ENCODE measurements at regions not wholly inside any gene's neighbourhood (a gene's known extent, or its start where the extent isn't known, plus 50 kb on each side); places are given as distances from the start of the nearest gene placed in this dataset.

GRCh38 chr2:125925891-125926546 lies 729.9 kb upstream of the GYPC start:
- TF ChIP-seq CTCF (IDR thresholded peaks at IDR 0.05; ENCODE audit: low read depth, low read length), result no peak
- H3K27ac ChIP-seq, result no peak overlapping the region
- H3K4me1 ChIP-seq (ENCODE audit: low read depth), result no peaks in the 10 kb centered on the region
- no peaks in the 10 kb centered on the region for H3K9me3 ChIP-seq (ENCODE audit: low read depth)
- H3K36me3 ChIP-seq, result no peaks in the 10 kb centered on the region
- no peaks in the 10 kb centered on the region for H3K27me3 ChIP-seq
- DNase-seq (ENCODE audit: low read depth in 1 of 2, low spot score in 1 of 2), result no peak
- no peak overlapping the region for H3K4me3 ChIP-seq

GRCh38 chr2:125935559-125935958 lies 720.4 kb upstream of the GYPC start:
- no peak for DNase-seq (ENCODE audit: low read depth in 1 of 2, low spot score in 1 of 2)
- TF ChIP-seq CTCF (IDR thresholded peaks at IDR 0.05; ENCODE audit: low read depth, low read length), result no peak
- no peak overlapping the region for H3K27ac ChIP-seq
- no peak overlapping the region for H3K4me3 ChIP-seq
- H3K9me3 ChIP-seq (ENCODE audit: low read depth), result no peaks in the 10 kb centered on the region
- no peaks in the 10 kb centered on the region for H3K4me1 ChIP-seq (ENCODE audit: low read depth)
- H3K27me3 ChIP-seq, result no peaks in the 10 kb centered on the region
- H3K36me3 ChIP-seq, result no peaks in the 10 kb centered on the region

GRCh38 chr2:125942585-125943424 lies 713.2 kb upstream of the GYPC start:
- H3K27me3 ChIP-seq, result no peaks in the 10 kb centered on the region
- H3K4me1 ChIP-seq (ENCODE audit: low read depth), result no peaks in the 10 kb centered on the region
- TF ChIP-seq CTCF (IDR thresholded peaks at IDR 0.05; ENCODE audit: low read depth, low read length), result no peak
- H3K27ac ChIP-seq, result no peak overlapping the region
- no peaks in the 10 kb centered on the region for H3K36me3 ChIP-seq
- no peak for DNase-seq (ENCODE audit: low read depth in 1 of 2, low spot score in 1 of 2)
- no peak overlapping the region for H3K4me3 ChIP-seq
- no peaks in the 10 kb centered on the region for H3K9me3 ChIP-seq (ENCODE audit: low read depth)

GRCh38 chr2:125959047-125959446 lies 696.9 kb upstream of the GYPC start:
- H3K9me3 ChIP-seq (ENCODE audit: low read depth), result no peaks in the 10 kb centered on the region
- peak in 1 of 2 donors; percentile 59 for DNase-seq (ENCODE audit: low read depth in 1 of 2, low spot score in 1 of 2)
- no peak overlapping the region for H3K27ac ChIP-seq
- no peaks in the 10 kb centered on the region for H3K36me3 ChIP-seq
- no peaks in the 10 kb centered on the region for H3K27me3 ChIP-seq
- peaks cover 12% of the 10 kb centered on the region for H3K4me1 ChIP-seq (ENCODE audit: low read depth)
- no peak overlapping the region for H3K4me3 ChIP-seq
- no peak for TF ChIP-seq CTCF (IDR thresholded peaks at IDR 0.05; ENCODE audit: low read depth, low read length)

- H3K27ac ChIP-seq, result no peak overlapping the region
- no peak for DNase-seq (ENCODE audit: low read depth in 1 of 2, low spot score in 1 of 2)
- H3K27me3 ChIP-seq, result no peaks in the 10 kb centered on the region
- H3K36me3 ChIP-seq, result no peaks in the 10 kb centered on the region
- no peak overlapping the region for H3K4me3 ChIP-seq
- no peaks in the 10 kb centered on the region for H3K9me3 ChIP-seq (ENCODE audit: low read depth)
- H3K4me1 ChIP-seq (ENCODE audit: low read depth), result peaks cover 12% of the 10 kb centered on the region
- TF ChIP-seq CTCF (IDR thresholded peaks at IDR 0.05; ENCODE audit: low read depth, low read length), result no peak
These were observed 694.2 kb upstream of the GYPC start for GRCh38 chr2:125961739-125962138.

Data from cardiac muscle cell (in vitro differentiated cells and primary cell).